ENCODE measurements at regions not wholly inside any gene's neighbourhood (a gene's known extent, or its start where the extent isn't known, plus 50 kb on each side); places are given as distances from the start of the nearest gene placed in this dataset.
"Not testable (repeated sequence)": the region's sequence is repeated elsewhere in the genome, so short reads cannot be mapped to it uniquely, and the experiment has no call there.

GRCh38 chr17:20667712-20668111 lies 88.2 kb downstream of the CDRT15L2 start:
- H3K9me3 ChIP-seq; DNase-seq; intact Hi-C loops (cut with DNase I); H3K4me3 ChIP-seq; H3K27me3 ChIP-seq; H3K36me3 ChIP-seq; H3K27ac ChIP-seq; H3K4me1 ChIP-seq (ENCODE audit: insufficient read depth): not testable (repeated sequence)
- 22 to 58% (median 52%) methylated on average over 2 of the region's 2 CpGs for WGBS, 3 donors

- H3K27me3 ChIP-seq; intact Hi-C loops (cut with DNase I); H3K9me3 ChIP-seq; H3K4me3 ChIP-seq; H3K36me3 ChIP-seq; H3K4me1 ChIP-seq (ENCODE audit: insufficient read depth); DNase-seq; H3K27ac ChIP-seq: not testable (repeated sequence)
- WGBS, 3 donors, result 34 to 38% (median 34%) methylated on average over 4 of the region's 4 CpGs
These were observed 88.8 kb downstream of the CDRT15L2 start for GRCh38 chr17:20668316-20668715.

- DNase-seq; H3K9me3 ChIP-seq; H3K27ac ChIP-seq; intact Hi-C loops (cut with DNase I); H3K4me1 ChIP-seq (ENCODE audit: insufficient read depth); H3K36me3 ChIP-seq; H3K27me3 ChIP-seq; H3K4me3 ChIP-seq: not testable (repeated sequence)
These were observed 89.3 kb downstream of the CDRT15L2 start for GRCh38 chr17:20668868-20669267.

GRCh38 chr17:20670506-20670905 lies 91.0 kb downstream of the CDRT15L2 start:
- H3K27ac ChIP-seq; H3K36me3 ChIP-seq; H3K4me3 ChIP-seq; H3K9me3 ChIP-seq; H3K27me3 ChIP-seq; H3K4me1 ChIP-seq (ENCODE audit: insufficient read depth); DNase-seq; intact Hi-C loops (cut with DNase I): not testable (repeated sequence)
- 25% methylated on average over 1 of the region's 3 CpGs; no CpG with 5 or more reads in 2 of the 3 donors for WGBS, 3 donors

- 70 to 83% (median 73%) methylated on average over 2 of the region's 2 CpGs for WGBS, 3 donors
- intact Hi-C loops (cut with DNase I); H3K4me3 ChIP-seq: not testable (repeated sequence)
These were observed 94.8 kb downstream of the CDRT15L2 start for GRCh38 chr17:20674374-20674773.

GRCh38 chr17:20675707-20676106 lies 96.2 kb downstream of the CDRT15L2 start:
- H3K4me3 ChIP-seq; H3K36me3 ChIP-seq; intact Hi-C loops (cut with DNase I); H3K9me3 ChIP-seq; DNase-seq; H3K27me3 ChIP-seq; H3K27ac ChIP-seq; H3K4me1 ChIP-seq (ENCODE audit: insufficient read depth): not testable (repeated sequence)
- WGBS, 3 donors, result 41 to 67% (median 58%) methylated on average over 2 of the region's 2 CpGs

More at GRCh38 chr17:20674374-20674773, 94.8 kb downstream of the CDRT15L2 start:
- not testable (repeated sequence) for H3K27ac ChIP-seq; H3K9me3 ChIP-seq; DNase-seq; H3K36me3 ChIP-seq; H3K4me1 ChIP-seq (ENCODE audit: insufficient read depth); H3K27me3 ChIP-seq

GRCh38 chr17:20676656-20677055 lies 97.1 kb downstream of the CDRT15L2 start:
- H3K27me3 ChIP-seq; H3K4me3 ChIP-seq; DNase-seq; H3K4me1 ChIP-seq (ENCODE audit: insufficient read depth); intact Hi-C loops (cut with DNase I); H3K36me3 ChIP-seq; H3K27ac ChIP-seq; H3K9me3 ChIP-seq: not testable (repeated sequence)
- WGBS, 3 donors, result 48 to 63% (median 52%) methylated on average over 1 of the region's 1 CpG

- DNase-seq; H3K27ac ChIP-seq; H3K4me3 ChIP-seq; H3K4me1 ChIP-seq (ENCODE audit: insufficient read depth); H3K9me3 ChIP-seq; H3K36me3 ChIP-seq; intact Hi-C loops (cut with DNase I); H3K27me3 ChIP-seq: not testable (repeated sequence)
- WGBS, 3 donors, result 87 to 92% (median 92%) methylated on average over 8 of the region's 8 CpGs
These were observed 97.9 kb downstream of the CDRT15L2 start for GRCh38 chr17:20677469-20677868.

- H3K4me3 ChIP-seq; intact Hi-C loops (cut with DNase I); H3K36me3 ChIP-seq; H3K9me3 ChIP-seq; H3K27me3 ChIP-seq; H3K4me1 ChIP-seq (ENCODE audit: insufficient read depth); DNase-seq; H3K27ac ChIP-seq: not testable (repeated sequence)
- WGBS, 3 donors, result 82 to 92% (median 90%) methylated on average over 5 of the region's 5 CpGs
These were observed 98.9 kb downstream of the CDRT15L2 start for GRCh38 chr17:20678424-20678823.

GRCh38 chr17:20681746-20682722 lies 102.5 kb downstream of the CDRT15L2 start:
- H3K27me3 ChIP-seq; H3K36me3 ChIP-seq; DNase-seq; H3K9me3 ChIP-seq; intact Hi-C loops (cut with DNase I); H3K27ac ChIP-seq; H3K4me1 ChIP-seq (ENCODE audit: insufficient read depth); H3K4me3 ChIP-seq: not testable (repeated sequence)
- 28 to 52% (median 36%) methylated on average over 7 to 8 of the region's 8 CpGs for WGBS, 3 donors

GRCh38 chr17:20683651-20684229 lies 104.2 kb downstream of the CDRT15L2 start:
- WGBS, 3 donors, result 95 to 98% (median 96%) methylated on average over 3 to 4 of the region's 4 CpGs
- DNase-seq, H3K9me3 ChIP-seq: not testable (repeated sequence)

GRCh38 chr17:20684975-20685374 lies 105.5 kb downstream of the CDRT15L2 start:
- H3K4me1 ChIP-seq (ENCODE audit: insufficient read depth); intact Hi-C loops (cut with DNase I); H3K36me3 ChIP-seq; H3K4me3 ChIP-seq; H3K27me3 ChIP-seq; H3K27ac ChIP-seq; DNase-seq; H3K9me3 ChIP-seq: not testable (repeated sequence)
- WGBS, 3 donors, result 94 to 100% (median 95%) methylated on average over 5 to 27 of the region's 32 CpGs

More at GRCh38 chr17:20683651-20684229, 104.2 kb downstream of the CDRT15L2 start:
- H3K4me1 ChIP-seq (ENCODE audit: insufficient read depth); H3K27me3 ChIP-seq; H3K4me3 ChIP-seq; H3K36me3 ChIP-seq; H3K27ac ChIP-seq; intact Hi-C loops (cut with DNase I): not testable (repeated sequence)
